HG03520 (cell line): ENCODE measurements at regions not wholly inside any gene's neighbourhood (a gene's known extent, or its start where the extent isn't known, plus 50 kb on each side); places are given as distances from the start of the nearest gene placed in this dataset.
"Not testable (repeated sequence)": the region's sequence is repeated elsewhere in the genome, so short reads cannot be mapped to it uniquely, and the experiment has no call there.

Experiments
- ATAC-seq: cut with Tn5 transposase; IDR thresholded peaks from one replicate; pipeline ENCODE4 v1.9.1; 2021; ENCODE audit warnings: mild to moderate bottlenecking, moderate library complexity; ENCODE audit not compliant: unreplicated experiment

DNA sequence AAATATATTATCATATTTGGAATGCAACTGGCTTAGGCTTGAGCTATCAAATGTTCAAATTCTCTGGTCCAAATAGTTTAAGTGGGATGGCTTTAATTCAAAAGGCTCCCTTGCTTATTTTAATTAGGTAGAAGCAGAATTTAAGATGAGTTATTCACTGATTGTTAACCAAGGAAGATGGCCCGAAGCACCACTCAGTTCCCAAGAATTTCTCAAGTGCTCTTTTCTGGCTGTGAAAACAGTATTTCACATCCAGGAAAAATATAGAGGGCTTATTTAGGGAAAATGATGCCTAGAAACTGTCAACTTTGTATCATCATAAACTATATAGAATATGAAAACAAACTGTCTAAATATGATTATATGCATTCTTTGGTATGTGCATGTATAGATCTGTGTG, 246.5 kb upstream of the SFRP2 start:
- ATAC-seq = no peak

DNA sequence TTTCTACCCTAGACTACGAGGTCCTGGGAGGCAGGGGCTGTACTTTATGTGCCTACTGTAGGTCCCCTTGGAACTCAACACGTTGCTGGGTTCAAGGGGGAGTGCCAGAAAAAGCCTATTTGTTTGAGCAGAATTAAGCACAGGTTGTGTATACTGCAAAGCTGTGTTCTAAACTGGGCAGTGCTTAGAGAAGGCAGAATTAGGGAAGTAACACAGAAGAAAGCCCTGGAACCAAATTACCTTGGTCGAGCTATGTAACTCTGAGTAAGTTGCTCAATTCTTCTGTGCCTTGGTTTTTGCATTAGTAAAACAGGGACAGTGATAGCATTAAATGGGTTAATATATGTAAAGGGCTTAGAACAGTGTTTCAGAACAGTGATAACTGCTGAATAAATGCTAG, 245.0 kb upstream of the SFRP2 start:
- no peak for ATAC-seq

DNA sequence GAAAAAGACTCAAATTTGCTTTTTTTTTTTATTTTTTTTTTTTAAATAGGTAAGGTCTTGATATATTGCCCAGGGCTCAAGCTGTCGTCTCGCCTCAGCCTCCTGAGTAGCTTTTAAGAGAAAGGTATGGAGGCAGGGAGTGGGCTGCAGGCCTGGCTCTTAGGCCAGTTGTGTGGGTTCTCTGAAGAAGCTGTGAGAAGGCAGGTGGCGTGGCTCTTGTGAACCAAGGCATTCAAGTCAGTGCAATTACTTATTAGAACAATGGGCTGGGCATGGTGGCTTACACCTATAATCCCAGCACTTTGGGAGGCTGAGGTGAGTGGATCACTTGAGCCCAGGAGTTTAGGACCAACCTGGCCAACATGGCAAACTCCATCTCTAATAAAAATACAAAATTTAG, 244.0 kb upstream of the SFRP2 start:
- ATAC-seq = no peak

GRCh38 chr4:154030746-154031145, 241.9 kb upstream of the SFRP2 start:
- ATAC-seq = no peak

GRCh38 chr4:154030152-154030551, 241.3 kb upstream of the SFRP2 start:
- ATAC-seq = no peak

DNA sequence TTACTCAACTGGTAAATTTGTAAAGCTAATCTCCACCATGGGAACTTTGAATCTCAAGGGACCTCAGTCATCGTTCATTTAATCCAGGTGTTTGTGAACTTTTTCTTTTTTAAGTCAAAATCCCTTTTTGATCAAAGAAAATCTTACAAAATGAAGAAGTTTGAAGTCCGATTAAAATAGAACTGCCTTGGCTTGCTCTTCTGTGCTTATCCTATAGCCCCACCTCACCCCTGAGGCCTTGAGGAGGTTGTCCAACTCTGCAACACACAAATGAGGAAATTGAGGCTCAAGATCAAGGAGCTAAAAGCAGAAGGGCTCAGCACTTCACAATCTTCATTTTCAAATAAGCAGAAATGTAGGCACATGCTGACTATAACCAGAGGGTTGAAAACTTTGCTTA, 240.3 kb upstream of the SFRP2 start:
- no peak for ATAC-seq

- no peak for ATAC-seq
Measured at GRCh38 chr4:154025110-154025509, 236.2 kb upstream of the SFRP2 start.

- ATAC-seq = no peak
Measured at GRCh38 chr4:154024097-154024694, 235.3 kb upstream of the SFRP2 start.

- ATAC-seq = not testable (repeated sequence)
Measured at GRCh38 chr4:154023671-154024070, 234.8 kb upstream of the SFRP2 start.

- no peak for ATAC-seq
Measured at GRCh38 chr4:154019811-154020210, 230.9 kb upstream of the SFRP2 start.

DNA sequence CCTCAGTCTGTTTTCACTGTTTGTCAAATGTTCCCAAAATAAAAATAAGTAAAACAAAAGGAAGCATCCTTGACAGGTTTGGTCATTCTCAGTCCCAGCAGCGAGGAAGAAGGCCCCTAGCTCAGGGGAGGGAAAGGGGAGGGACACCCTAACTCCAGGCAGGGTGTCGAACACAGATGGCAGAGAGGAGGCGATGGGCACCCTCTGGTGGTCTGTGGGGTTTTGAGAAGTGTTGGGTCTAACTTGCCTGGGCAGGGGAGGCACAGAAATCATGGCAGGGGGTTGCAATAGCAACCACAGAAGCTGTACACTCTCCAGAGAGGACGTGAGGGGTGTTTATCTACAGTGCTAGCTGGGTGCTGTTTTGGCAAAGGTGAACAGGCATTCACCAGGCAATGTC, 229.8 kb upstream of the SFRP2 start:
- no peak for ATAC-seq

- ATAC-seq = no peak
Measured at GRCh38 chr4:154015578-154015977, 226.7 kb upstream of the SFRP2 start.

- ATAC-seq = no peak
Measured at GRCh38 chr4:154014407-154015321, 225.8 kb upstream of the SFRP2 start.

DNA sequence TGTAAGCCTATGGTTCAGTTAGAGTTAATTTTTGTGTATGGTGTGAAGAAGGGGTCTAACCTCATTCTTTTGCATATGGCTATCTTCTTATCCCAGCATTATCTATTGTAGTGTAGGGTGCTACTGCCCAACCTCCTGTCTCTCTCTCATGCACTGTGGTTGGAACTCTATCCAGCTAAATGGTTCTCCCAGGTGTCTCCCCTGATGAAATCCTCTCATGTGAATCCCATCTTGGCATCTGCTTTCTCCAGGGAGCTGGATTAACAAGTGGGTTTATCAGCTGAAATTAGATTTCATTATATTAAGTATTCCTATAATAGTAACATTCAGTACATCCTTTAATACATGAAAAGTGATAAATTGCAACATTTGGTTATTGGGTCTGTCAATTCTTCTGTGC, 224.7 kb upstream of the SFRP2 start:
- ATAC-seq = no peak

GRCh38 chr4:154010371-154010770, 221.5 kb upstream of the SFRP2 start:
- ATAC-seq = no peak

DNA sequence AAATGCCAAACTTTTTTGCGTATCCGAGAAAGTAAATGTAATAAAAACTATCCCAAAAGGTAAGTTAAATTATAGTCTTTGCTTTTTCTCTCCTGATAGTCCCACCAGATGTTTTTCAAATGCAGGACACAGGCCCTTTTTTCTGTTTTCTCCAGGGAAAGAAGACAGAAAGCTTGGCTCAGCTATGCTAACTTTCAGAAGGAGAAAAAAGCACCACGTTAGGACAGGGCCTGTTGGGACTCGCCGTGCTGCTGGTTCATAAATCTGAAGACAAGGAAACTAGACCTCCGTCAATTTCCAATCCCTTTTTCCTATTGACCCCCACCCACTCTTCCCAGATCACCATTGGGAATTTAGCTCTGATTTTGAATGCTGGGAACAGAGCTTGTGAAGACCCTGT, 220.9 kb upstream of the SFRP2 start:
- no peak for ATAC-seq

- no peak for ATAC-seq
Measured at GRCh38 chr4:154009191-154009590, 220.3 kb upstream of the SFRP2 start.

DNA sequence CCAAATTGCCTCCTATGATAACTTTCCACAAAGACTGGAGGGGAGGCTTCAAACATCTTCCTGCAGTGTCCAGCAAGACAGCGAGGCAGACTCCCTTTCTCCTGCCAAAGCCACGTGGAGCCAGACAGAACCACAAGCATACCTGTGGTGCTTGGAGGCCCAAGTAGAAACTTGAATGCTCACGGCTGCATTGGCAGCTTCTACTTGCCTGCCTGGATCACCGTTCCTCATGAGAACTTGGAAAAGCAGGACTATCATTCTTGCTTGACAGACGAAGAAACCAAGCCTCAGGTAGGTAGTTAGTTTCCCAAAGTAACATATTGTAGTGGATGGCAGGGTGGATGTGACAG, 216.3 kb upstream of the SFRP2 start:
- no peak for ATAC-seq

- no peak for ATAC-seq
Measured at GRCh38 chr4:154004507-154005170, 215.8 kb upstream of the SFRP2 start.

- ATAC-seq = no peak
Measured at GRCh38 chr4:154004016-154004415, 215.1 kb upstream of the SFRP2 start.

GRCh38 chr4:154003378-154003777, 214.5 kb upstream of the SFRP2 start:
- ATAC-seq = no peak

DNA sequence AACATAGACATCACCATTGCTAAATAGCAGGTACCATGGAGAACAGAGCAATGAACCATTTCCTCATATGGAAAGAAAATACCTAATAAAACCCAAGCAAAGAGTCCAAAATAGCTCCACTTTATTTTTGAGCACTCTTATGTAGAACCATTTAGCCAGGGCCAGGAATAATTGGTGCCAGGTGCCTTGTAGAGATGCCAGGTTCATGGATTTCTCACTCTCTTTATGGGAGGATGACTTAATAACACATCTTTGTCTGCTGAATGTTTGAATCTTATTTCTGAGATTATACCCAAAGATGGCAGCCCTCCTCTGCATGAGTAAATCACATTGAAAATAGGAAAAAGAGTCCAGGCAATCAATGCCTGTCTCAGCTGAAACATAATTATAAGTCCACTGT, 212.3 kb upstream of the SFRP2 start:
- no peak for ATAC-seq
